Loucy (cell line): ENCODE measurements at regions not wholly inside any gene's neighbourhood (a gene's known extent, or its start where the extent isn't known, plus 50 kb on each side); places are given as distances from the start of the nearest gene placed in this dataset.

Source experiments
- EZH2phosphoT487 ChIP-seq: fragments of 200-600 bp; IDR thresholded peaks from 2 replicates; pipeline ENCODE4 v1.6.1; 2018; ENCODE audit warnings: antibody characterized with exemption, mild to moderate bottlenecking, moderate library complexity, borderline replicate concordance
- TF ChIP-seq, protein P1 (sequence below): fragments of 200-600 bp; sonication (generic); conservative IDR thresholded peaks from 2 replicates; pipeline ENCODE4 v1.5.1; 2014; ENCODE audit warnings: mild to moderate bottlenecking, antibody characterized with exemption, low read length

DNA sequence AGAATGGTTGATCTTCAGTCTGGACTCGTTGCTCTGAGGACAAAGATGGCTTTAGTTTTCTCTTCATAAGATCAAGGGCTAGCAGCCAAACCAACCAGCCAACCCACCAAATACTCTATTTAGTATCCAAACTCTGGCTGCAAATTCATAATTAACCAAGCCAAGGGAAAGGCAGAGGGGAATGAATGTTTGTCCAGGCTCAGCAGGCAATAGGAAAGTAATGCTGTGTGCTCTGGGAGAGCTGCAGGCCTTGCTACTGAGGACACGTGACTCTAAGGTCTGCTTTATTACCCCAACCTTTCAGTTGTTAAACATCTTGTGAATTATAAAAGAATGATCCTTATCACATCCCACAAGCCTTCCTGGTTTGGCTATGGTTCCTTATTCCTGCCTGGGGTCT lies 52.3 kb upstream of the GALNT15 start:
- TF ChIP-seq, protein P1, sequence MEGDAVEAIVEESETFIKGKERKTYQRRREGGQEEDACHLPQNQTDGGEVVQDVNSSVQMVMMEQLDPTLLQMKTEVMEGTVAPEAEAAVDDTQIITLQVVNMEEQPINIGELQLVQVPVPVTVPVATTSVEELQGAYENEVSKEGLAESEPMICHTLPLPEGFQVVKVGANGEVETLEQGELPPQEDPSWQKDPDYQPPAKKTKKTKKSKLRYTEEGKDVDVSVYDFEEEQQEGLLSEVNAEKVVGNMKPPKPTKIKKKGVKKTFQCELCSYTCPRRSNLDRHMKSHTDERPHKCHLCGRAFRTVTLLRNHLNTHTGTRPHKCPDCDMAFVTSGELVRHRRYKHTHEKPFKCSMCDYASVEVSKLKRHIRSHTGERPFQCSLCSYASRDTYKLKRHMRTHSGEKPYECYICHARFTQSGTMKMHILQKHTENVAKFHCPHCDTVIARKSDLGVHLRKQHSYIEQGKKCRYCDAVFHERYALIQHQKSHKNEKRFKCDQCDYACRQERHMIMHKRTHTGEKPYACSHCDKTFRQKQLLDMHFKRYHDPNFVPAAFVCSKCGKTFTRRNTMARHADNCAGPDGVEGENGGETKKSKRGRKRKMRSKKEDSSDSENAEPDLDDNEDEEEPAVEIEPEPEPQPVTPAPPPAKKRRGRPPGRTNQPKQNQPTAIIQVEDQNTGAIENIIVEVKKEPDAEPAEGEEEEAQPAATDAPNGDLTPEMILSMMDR = no peak
- TF ChIP-seq EZH2phosphoT487 = no peak
